ENCODE measurements at regions not wholly inside any gene's neighbourhood (a gene's known extent, or its start where the extent isn't known, plus 50 kb on each side); places are given as distances from the start of the nearest gene placed in this dataset.

GRCh38 chr6:120938876-120939472 is 395.3 kb downstream of the TBC1D32 start:
- H3K36me3 Mint-ChIP-seq (ENCODE audit: low read depth), result no peaks in the 10 kb centered on the region
- H3K27ac ChIP-seq (ENCODE audit: low read depth), result no peak overlapping the region
- H3K36me3 ChIP-seq (ENCODE audit: insufficient read depth), result no peaks in the 10 kb centered on the region
- peaks cover 16% of the 10 kb centered on the region for H3K4me1 Mint-ChIP-seq
- H3K9me3 Mint-ChIP-seq, result no peaks in the 10 kb centered on the region
- no peak for DNase-seq (ENCODE audit: low spot score)
- H3K4me1 ChIP-seq (ENCODE audit: insufficient read depth), result peaks cover 17% of the 10 kb centered on the region
- H3K4me3 Mint-ChIP-seq, result no peak overlapping the region
- H3K9me2 ChIP-seq (ENCODE audit: insufficient read depth), result no peaks in the 10 kb centered on the region
- H3K27me3 Mint-ChIP-seq (ENCODE audit: insufficient read depth, low read depth, poor library complexity), result no peaks in the 10 kb centered on the region
- no peak overlapping the region for H3K4me2 ChIP-seq
- H3K79me2 ChIP-seq (replicated peaks; ENCODE audit: insufficient read depth), result no peaks in the 10 kb centered on the region
- no peak overlapping the region for H2AFZ ChIP-seq
- H3K27ac Mint-ChIP-seq, result no peak overlapping the region
- no peak for TF ChIP-seq ZNF331 (CRISPR knock-in tag; IDR thresholded peaks at IDR 0.05; ENCODE audit: low read depth)
- TF ChIP-seq ZNF114 (CRISPR knock-in tag; IDR thresholded peaks at IDR 0.05), result no peak
- TF ChIP-seq CTCF (conservative IDR thresholded peaks at IDR 0.05; ENCODE audit: low read depth in 2 of 2), result no peak
- TF ChIP-seq POLR2AphosphoS5 (IDR thresholded peaks at IDR 0.05; ENCODE audit: low read depth), result no peak
- TF ChIP-seq EZH2phosphoT487 (IDR thresholded peaks at IDR 0.05; ENCODE audit: unreplicated experiment), result no peak
- TF ChIP-seq JUNB (IDR thresholded peaks at IDR 0.05; ENCODE audit: unreplicated experiment), result no peak
- no peak for TF ChIP-seq EZH2 (IDR thresholded peaks at IDR 0.05; ENCODE audit: low read depth, unreplicated experiment)
- no peak for TF ChIP-seq STAT1 (IDR thresholded peaks at IDR 0.05; ENCODE audit: unreplicated experiment)
- TF ChIP-seq NANOG (IDR thresholded peaks at IDR 0.05; ENCODE audit: borderline replicate concordance), result no peak
- TF ChIP-seq ZNF462 (CRISPR knock-in tag; IDR thresholded peaks at IDR 0.05), result no peak
- H3K27me3 ChIP-seq (ENCODE audit: insufficient read depth), result no peaks in the 10 kb centered on the region
- ATAC-seq, result no peak
- no peaks in the 10 kb centered on the region for H3F3A ChIP-seq (replicated peaks; ENCODE audit: low read depth)
- H3K4me3 ChIP-seq, result no peak overlapping the region
- H4K20me1 ChIP-seq (replicated peaks; ENCODE audit: insufficient read depth), result no peaks in the 10 kb centered on the region
